Right lobe of liver (tissue), 6 donors: ENCODE measurements at regions not wholly inside any gene's neighbourhood (a gene's known extent, or its start where the extent isn't known, plus 50 kb on each side); places are given as distances from the start of the nearest gene placed in this dataset.
"Not testable (repeated sequence)": the region's sequence is repeated elsewhere in the genome, so short reads cannot be mapped to it uniquely, and the experiment has no call there.

Experiments used
- ATAC-seq, 4 donors: fragments of 200-7000 bp; cut with Tn5 transposase; one replicate each; pipeline ENCODE4 v1.9.1; 2020; ENCODE audit warnings: mild to moderate bottlenecking in 4 of 4, moderate library complexity in 4 of 4
- DNase-seq, 3 donors: peaks; one replicate each; pipeline ENCODE4 v3.0.0-alpha.2; 2020
- H3K27ac ChIP-seq, 3 donors: fragments of 200-600 bp; one replicate each; pipeline ENCODE4 v1.8.0; 2022
- H3K27me3 ChIP-seq, 2 donors: fragments of 200-600 bp; one replicate each; pipeline ENCODE4 v1.8.0; 2022
- H3K36me3 ChIP-seq, 4 donors: fragments of 200-600 bp; sonication (generic) in 1 of 4; one replicate each; pipeline versions ENCODE4 v1.5.1 to v1.8.0; 2017 to 2022; ENCODE audit warnings: control low read depth in 1 of 4
- H3K4me1 ChIP-seq, 4 donors: fragments of 200-600 bp; sonication (generic) in 1 of 4; one replicate each; pipeline versions ENCODE4 v1.5.1 to v1.8.0; 2017 to 2022; ENCODE audit warnings: control low read depth in 1 of 4
- H3K4me3 ChIP-seq, 3 donors: fragments of 200-600 bp; one replicate each; pipeline ENCODE4 v1.8.0; 2022
- H3K9me3 ChIP-seq, 4 donors: fragments of 200-600 bp; sonication (generic) in 1 of 4; one replicate each; pipeline versions ENCODE4 v1.5.1 to v1.8.0; 2017 to 2022; ENCODE audit warnings: control low read depth in 1 of 4
- WGBS: methylation state at CpG from one replicate; pipeline ENCODE4 v1.1.6; 2018; ENCODE audit warnings: low coverage, low lambda C conversion rate; ENCODE audit not compliant: insufficient coverage; ENCODE audit errors: missing lambda C conversion rate; 5-methylcytosine and 5-hydroxymethylcytosine counted together
- intact Hi-C, 2 donors: fragments of 100-400 bp; cut with DNase I; formaldehyde crosslinking; loops; one replicate each; pipeline versions ENCODE4 v1.11.2 to v1.14.1; 2022
- donor health status: DM: no; HTN: yes; CAD: no.
- donor health status: DM: no; HTN: no; CAD: no.
- donor health status: DM: no; HTN: no; CAD: no.
- donor health status: DM: no; HTN: yes; CAD: no.
- donor health status: DM: no; HTN: yes; CAD: no.

- H3K4me1 ChIP-seq, H3K27ac ChIP-seq, H3K9me3 ChIP-seq, ATAC-seq, H3K4me3 ChIP-seq, intact Hi-C loops, H3K27me3 ChIP-seq, H3K36me3 ChIP-seq, DNase-seq: not testable (repeated sequence)
- 19% methylated on average over 3 of the region's 3 CpGs for WGBS
Observed at GRCh38 chrX:92873359-92874055, 799.9 kb downstream of the NAP1L3 start.

GRCh38 chrX:92849998-92850397 lies 823.4 kb downstream of the NAP1L3 start:
- DNase-seq, H3K9me3 ChIP-seq, ATAC-seq, H3K36me3 ChIP-seq, H3K4me3 ChIP-seq, H3K27me3 ChIP-seq, H3K4me1 ChIP-seq, intact Hi-C loops, H3K27ac ChIP-seq: not testable (repeated sequence)
- 46% methylated on average over 3 of the region's 3 CpGs for WGBS

DNA sequence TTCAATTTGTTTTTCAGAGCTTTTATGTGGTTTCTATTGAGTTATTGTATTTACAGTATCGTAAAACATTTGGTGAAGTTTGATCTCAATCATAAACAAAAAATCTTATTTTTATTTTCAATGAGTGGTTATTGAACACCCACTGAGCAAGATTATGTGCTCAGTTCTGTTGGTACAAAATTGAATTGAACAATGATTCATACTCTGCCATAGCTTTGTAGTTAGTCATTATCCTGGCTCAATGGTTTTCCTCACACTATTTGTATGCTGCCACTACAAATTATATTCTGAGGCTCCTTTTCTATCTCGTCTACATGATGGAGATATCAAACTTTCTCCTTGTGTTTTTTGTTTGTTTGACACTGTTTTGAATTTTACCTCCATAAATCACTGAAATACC lies 829.5 kb downstream of the NAP1L3 start:
- H3K4me1 ChIP-seq, H3K27ac ChIP-seq, H3K9me3 ChIP-seq, H3K4me3 ChIP-seq, H3K36me3 ChIP-seq, H3K27me3 ChIP-seq, intact Hi-C loops, DNase-seq, ATAC-seq: not testable (repeated sequence)
- WGBS = 57% methylated on average over 1 of the region's 2 CpGs

DNA sequence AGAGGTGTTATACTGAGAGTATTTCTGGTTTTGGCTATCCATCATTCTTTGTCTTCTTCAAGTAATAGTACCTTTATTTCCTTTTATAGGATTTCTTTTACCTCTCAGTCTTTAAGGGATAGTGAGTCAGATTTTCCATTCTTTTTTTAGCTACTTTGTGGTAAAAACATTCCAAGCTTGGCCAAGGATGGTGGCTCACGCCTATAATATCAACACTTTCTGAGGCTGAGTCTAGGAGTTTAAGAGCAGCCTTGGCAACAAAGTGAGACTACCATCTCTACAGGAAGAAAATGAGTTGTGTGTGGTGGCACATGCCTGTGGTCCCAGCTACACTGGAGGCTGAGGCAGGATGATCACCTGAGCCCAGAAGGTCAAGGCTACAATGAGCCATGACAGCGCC lies 840.6 kb downstream of the NAP1L3 start:
- H3K9me3 ChIP-seq, H3K4me1 ChIP-seq, DNase-seq, H3K27me3 ChIP-seq, intact Hi-C loops, H3K27ac ChIP-seq, H3K4me3 ChIP-seq, H3K36me3 ChIP-seq, ATAC-seq: not testable (repeated sequence)
- 61% methylated on average over 2 of the region's 2 CpGs for WGBS

- H3K27ac ChIP-seq, H3K9me3 ChIP-seq, H3K36me3 ChIP-seq, DNase-seq, H3K4me1 ChIP-seq, H3K27me3 ChIP-seq, H3K4me3 ChIP-seq, ATAC-seq, intact Hi-C loops: not testable (repeated sequence)
- WGBS = 80% methylated on average over 6 of the region's 6 CpGs
Observed at GRCh38 chrX:92830083-92830482, 843.3 kb downstream of the NAP1L3 start.

- H3K4me1 ChIP-seq, H3K9me3 ChIP-seq, H3K36me3 ChIP-seq, H3K27me3 ChIP-seq, DNase-seq, H3K4me3 ChIP-seq, H3K27ac ChIP-seq, intact Hi-C loops: not testable (repeated sequence)
- peak in 1 of 4 donors; percentile 30 for ATAC-seq
- WGBS = 0% methylated on average over 1 of the region's 30 CpGs
Observed at GRCh38 chrX:92821580-92822152, 851.7 kb downstream of the NAP1L3 start.

GRCh38 chrX:92792080-92792479 lies 881.3 kb downstream of the NAP1L3 start:
- H3K36me3 ChIP-seq, H3K4me3 ChIP-seq, intact Hi-C loops, ATAC-seq, H3K27ac ChIP-seq, H3K4me1 ChIP-seq, H3K27me3 ChIP-seq, H3K9me3 ChIP-seq, DNase-seq: not testable (repeated sequence)
- WGBS = 31% methylated on average over 1 of the region's 1 CpG

DNA sequence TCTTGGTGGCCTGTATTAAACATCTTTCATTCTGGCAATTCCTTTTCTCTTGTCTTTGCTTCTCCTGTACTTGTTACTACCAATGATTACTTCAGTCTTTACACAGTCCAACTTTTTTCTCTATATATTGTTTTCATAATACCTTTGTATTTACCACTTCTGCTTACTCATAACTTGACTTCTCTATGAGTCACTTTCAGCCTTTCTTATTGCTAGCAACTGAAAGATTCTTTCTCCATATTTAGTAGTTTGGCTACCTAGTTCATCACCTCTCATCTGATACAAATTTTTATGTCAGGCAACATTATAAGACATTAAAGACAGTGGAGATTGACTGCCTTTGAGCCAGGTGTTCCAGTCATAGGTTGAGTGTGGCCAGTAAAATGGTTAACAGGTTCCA lies 893.3 kb downstream of the NAP1L3 start:
- H3K4me1 ChIP-seq, H3K27ac ChIP-seq, H3K4me3 ChIP-seq, intact Hi-C loops, ATAC-seq, H3K36me3 ChIP-seq, H3K27me3 ChIP-seq, H3K9me3 ChIP-seq, DNase-seq: not testable (repeated sequence)

DNA sequence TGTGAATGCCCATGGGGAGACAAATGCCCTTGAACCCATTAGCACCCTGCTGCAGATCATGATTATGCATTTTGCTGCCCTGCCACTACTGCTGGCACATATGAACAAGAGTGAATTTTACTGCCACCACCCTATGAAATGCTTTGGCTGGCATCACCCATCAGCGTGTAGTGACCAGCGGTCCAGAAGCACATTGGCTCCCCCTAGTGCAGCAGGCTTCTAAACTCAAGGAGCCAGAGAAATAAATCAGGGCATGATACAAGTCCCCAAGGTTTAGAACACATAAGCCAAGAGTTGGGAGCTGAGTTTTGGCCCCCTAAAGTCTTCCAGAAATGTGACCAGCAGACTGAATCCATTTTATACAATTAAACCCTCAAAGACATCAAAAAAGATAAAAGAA lies 899.4 kb downstream of the NAP1L3 start:
- DNase-seq = not testable (repeated sequence)
- WGBS = 24% methylated on average over 2 of the region's 2 CpGs

DNA sequence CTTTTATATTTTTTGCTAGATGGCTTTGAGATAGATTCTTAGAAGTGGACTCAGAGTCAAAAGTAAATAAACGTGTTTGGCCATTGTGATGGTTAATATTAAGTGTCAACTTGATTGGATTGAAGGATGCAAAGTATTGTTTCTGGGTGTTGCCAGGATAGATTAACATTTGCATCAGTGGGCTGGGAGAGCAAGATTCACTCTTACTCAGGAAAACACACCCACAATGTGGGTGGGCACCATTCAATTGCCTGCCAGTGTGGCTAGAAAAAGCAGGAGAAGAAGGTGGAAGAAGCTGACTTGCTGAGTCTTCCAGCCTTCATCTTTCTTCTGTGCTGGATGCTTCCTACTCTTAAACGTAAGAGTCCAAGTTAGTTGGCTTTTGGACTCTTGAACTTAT lies 912.4 kb downstream of the NAP1L3 start:
- intact Hi-C loops, ATAC-seq: not testable (repeated sequence)
- 33% methylated on average over 1 of the region's 2 CpGs for WGBS

More for the DNA sequence above, 899.4 kb downstream of the NAP1L3 start:
- H3K36me3 ChIP-seq, intact Hi-C loops, H3K4me3 ChIP-seq, H3K27ac ChIP-seq, ATAC-seq, H3K4me1 ChIP-seq, H3K27me3 ChIP-seq, H3K9me3 ChIP-seq: not testable (repeated sequence)

More for the DNA sequence above, 912.4 kb downstream of the NAP1L3 start:
- not testable (repeated sequence) for H3K27me3 ChIP-seq, DNase-seq, H3K9me3 ChIP-seq, H3K4me1 ChIP-seq, H3K36me3 ChIP-seq, H3K27ac ChIP-seq, H3K4me3 ChIP-seq
